MM.1S (cell line): ENCODE measurements at regions not wholly inside any gene's neighbourhood (a gene's known extent, or its start where the extent isn't known, plus 50 kb on each side); places are given as distances from the start of the nearest gene placed in this dataset.

Experiments
- CTCF ChIP-seq: fragments of 300-600 bp; sonication (generic); IDR thresholded peaks from 2 replicates; pipeline ENCODE4 v1.5.1; 2016; ENCODE audit warnings: antibody characterized with exemption, low read length, mixed read lengths
- EZH2 ChIP-seq: fragments of 300-600 bp; sonication (generic); optimal IDR thresholded peaks from 2 replicates; pipeline ENCODE3; 2017; ENCODE audit warnings: low read depth, mild to moderate bottlenecking, antibody characterized with exemption, low read length, mixed read lengths

GRCh38 chr2:163353551-163353950 lies 382.3 kb downstream of the FIGN start:
- no peak for TF ChIP-seq EZH2
- no peak for TF ChIP-seq CTCF
